GM19238 (cell line): ENCODE measurements at regions not wholly inside any gene's neighbourhood (a gene's known extent, or its start where the extent isn't known, plus 50 kb on each side); places are given as distances from the start of the nearest gene placed in this dataset.

Experiments
- DNase-seq: peaks from one replicate; pipeline ENCODE4 v3.0.0; 2011; ENCODE audit warnings: low spot score; ENCODE audit not compliant: insufficient read length

DNA sequence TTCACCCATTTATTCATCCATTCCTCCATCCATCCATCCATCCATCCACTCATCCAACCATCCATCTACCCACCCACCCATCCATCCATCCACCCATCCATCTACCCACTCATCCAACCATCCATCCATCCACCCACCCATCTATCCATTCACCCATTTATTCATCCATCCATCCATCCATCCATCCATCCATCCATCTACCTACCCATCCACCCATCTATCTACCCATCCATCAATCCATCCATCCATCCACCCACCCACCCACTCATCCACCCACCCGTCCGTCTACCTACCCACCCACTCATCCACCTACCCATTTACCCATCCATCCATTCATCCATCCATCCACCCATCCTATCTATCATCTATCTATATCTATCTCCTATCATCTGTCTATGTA lies 169.4 kb upstream of the SHH start:
- no peak for DNase-seq

DNA sequence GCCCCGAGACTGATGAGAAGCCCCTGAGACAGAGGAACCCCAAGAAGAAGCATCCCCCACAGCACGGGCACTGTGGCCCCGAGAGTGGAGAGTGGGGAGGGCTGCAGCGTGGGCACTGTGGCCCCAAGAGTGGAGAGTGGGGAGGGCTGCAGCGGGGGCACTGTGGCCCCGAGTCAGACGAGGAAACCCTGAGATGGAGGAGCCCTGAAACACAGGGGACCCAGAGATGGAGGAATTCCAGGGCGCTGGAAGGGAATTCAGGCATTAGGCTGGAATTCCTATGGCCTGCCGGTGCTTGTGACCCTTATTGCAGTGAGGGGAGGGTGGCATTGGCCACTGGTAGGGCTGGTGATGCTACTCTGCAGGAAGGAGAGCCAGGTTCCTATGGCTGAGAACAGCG lies 168.6 kb upstream of the SHH start:
- DNase-seq: no peak

DNA sequence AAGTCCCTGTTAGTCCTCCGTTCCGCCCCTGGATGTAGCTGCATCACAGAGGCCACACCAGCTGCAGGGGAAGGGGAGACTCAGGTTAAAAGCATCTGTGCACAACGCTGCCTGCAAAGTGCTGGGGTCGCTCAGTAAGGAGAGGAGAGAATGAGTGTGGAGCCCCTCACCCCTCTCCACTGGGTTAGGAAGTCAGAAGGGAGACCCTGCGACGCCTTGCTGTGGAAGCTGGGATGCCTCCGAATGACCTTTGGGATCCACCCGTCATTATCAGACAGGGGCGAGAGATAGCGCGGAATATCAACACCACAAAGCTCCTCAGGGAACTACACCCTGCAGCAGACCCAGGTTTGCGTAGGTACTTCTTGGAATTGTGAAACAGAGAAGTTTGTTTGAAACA lies 167.7 kb upstream of the SHH start:
- no peak for DNase-seq

DNA sequence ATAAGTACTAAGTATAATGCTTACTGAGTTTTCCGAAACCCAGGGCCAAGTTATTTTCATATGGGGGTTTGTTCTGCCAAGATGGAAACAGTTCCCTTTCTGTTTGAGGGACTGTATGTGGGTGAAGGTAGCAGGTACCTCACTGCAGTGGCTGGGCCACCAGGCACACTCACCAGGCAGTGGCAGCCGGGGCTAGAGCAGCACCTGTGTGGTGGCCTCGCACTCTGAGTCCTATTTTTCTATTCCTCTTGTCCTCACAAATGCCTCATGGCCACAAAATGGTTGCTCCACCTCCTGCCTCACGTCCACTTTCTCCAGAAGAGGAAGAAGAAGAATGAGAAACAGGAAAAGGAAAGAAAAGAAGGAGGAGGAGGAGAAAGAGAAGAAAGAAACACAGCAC lies 167.3 kb upstream of the SHH start:
- no peak for DNase-seq

DNA sequence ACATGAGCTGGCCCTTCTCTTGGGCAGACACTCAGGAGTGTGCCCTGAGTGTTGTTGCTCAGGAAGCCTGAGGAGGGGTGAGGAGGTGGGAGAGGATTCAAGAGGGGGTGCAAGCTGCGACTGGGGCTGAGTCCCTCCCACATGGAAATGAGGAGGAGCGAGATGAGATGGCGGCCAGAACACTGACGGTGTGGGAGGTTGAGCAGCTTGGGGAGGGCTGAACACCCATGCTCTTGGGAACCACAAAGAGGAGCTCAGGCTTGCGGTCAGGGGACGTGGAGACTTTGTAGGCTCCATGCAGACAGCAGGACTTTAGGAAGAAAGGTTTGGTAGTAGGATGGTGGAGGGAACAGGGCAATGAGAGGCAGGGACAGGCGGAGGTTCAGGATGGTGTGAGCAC lies 163.2 kb upstream of the SHH start:
- DNase-seq: no peak

DNA sequence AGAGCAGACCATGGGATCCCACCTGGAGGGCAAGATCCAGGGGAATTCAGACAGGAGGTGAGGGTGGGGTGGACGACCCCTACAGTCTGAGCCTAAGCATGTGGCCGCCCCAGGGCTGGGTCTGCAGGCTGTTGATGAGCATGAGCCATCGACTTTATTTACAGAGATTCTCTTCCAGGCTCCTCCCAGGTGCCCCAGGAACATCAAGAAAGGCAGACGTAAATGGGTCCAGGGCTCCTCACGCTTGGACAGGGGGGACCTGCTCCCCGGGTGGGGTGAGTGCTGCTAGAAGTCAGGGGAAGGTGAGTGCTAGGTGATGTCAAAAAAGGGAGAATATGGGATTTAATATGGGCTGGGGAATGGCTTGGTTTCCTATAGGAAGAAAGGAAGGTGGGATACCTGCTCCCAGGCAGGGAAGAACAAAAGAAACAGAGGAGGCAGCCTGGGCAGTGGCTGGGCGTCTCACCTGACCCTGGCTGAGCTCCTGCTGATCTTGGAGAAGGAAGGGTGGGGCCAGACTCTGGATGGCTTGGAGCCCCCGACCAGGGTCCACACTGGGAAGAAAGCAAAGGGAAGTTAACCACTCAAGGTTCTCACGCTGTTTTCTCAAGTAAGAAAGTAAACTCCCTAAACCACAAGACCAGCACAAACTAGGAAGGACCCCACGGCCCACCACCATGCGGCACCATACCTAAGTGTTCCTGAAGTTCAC lies 162.1 kb upstream of the SHH start:
- DNase-seq: no peak

DNA sequence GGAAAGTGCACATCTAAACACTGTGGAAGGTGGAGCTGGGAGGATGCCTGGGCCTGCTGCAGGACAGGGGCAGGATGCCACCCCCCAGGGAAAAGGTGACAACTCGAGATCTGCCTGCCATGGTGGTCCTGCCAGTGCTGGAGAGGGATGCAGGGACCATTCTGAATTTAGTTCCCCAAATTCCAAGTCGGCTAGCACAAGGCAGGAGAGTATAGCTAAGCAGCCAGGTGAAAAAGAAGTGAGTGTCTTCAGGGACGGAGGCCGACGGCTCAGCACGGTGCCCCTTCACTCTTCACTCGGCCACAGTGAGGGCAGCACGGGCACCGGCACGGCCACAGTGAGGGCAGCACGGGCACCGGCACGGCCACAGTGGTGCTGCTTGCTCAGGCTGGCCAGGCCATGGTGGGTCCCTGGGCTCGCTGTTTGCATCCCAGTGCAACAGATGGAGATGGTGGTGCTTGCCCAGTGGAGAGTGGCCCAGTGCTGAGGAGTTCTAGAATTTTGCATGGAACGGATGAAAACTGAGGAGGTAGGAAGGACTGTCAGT lies 161.3 kb upstream of the SHH start:
- DNase-seq: no peak

DNA sequence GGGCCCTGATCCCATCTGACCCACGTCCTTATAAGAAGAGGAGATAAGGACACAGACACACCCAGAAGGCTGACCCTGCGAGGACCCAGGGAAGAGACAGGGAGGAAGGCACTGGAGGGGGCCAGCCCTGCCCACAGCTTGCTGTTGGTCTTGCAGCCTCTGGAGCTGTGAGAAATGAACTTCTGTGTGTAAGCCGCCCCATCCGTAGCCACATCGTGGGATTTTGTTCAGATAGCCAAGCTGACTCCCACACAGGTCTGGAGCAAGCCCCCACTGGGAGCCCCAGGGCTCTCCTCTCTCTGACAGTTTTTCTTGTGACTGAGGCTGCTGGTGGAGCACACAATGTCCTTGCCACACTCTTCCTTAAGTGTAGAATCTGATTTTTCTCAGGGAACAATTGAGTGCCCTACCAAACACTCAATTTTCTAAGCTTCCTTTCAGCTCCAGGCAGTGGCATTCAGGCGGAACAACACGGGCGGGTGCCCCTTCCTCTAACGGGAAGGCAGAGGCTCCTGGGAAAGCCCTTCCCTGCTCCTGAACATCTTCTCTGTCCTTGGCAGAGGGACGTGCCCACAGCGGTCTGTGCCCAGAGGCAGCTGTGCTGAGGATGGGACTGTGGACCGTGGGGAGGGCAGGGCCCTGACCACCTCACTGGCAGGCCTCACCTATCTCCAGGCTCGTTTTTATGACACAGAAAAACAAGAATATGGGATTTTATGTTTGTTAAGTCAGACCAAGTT lies 160.6 kb upstream of the SHH start:
- DNase-seq: no peak

DNA sequence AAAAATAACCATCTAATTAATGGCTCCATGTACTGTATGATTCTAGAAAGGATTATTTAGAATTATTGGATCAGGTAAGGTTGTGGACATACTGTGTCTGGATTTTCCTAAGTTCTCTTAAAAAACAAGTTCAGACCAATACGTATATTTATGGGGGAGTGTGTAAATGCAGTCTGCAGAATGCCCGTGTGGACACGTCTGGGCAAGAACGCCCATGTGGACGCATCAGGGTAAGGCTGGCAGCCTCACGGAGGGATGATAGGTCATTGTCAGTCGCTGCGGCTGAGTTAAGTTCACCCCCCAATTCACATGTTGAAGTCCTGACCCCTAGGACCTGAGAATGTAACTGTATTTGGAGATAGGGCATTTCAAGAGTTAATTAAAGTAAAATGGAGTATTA lies 160.0 kb upstream of the SHH start:
- no peak for DNase-seq

DNA sequence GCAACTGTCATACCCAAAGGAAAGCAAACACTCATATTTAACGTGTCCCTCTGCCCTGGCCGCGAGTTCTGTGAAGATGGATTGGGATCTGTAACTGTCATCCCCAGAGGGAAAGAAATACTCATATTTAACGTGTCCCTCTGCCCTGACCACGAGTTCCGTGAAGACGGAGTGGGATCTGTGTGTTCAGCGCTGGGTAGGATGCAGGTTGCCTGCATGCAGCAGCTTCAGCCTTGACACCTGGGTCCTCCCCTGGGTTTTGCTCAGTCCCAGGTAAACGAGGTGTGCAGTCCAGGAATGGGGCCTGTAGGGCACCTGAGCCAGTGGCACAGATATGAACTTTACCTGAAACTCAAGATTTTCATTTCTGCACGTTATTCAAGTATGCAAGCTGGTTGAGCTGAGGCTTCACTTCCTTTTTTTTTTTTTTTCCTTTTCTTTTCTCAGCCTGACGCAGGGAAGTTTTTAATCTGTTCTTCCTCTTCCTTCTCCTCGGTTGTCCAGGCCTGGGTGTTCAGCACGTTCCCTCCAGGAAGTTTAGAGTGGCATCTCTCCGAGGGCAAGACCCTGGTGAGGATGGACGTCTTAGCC lies 159.0 kb upstream of the SHH start:
- no peak for DNase-seq

DNA sequence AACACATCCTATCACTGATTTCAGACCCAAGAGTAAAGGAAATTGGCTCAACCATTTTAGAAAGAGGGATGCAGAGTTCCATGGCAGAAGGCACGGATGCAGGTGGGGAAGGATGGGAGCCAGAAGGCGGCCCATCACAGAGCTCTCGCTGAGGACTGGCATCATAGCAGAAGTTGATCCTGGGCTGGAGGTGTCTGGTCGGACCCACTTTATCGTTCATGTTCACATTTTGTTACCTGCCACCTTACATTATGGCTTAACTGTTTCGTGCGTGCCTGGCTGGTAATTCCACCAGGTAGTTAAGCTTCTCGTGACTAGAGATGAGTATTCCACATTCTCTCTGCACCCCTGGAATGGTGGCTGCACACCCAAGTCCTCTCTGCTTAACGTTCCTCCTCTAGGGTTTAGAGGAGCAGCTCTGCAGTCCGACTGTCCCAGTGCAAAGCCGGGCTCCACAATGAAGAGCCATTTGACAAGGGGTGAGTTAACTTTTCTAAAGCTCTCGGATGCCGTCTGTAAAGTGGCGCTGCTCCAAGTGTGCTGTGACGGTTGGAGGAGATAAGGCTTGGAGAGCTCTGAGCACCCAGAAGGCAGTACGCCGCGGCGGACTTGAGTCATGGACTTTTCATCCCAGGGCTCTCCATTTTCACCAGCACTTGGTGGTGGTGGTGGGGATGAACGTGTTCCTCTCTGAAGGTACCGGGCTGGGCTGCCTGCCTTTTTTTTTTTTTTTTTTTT lies 157.1 kb upstream of the SHH start:
- DNase-seq: no peak

DNA sequence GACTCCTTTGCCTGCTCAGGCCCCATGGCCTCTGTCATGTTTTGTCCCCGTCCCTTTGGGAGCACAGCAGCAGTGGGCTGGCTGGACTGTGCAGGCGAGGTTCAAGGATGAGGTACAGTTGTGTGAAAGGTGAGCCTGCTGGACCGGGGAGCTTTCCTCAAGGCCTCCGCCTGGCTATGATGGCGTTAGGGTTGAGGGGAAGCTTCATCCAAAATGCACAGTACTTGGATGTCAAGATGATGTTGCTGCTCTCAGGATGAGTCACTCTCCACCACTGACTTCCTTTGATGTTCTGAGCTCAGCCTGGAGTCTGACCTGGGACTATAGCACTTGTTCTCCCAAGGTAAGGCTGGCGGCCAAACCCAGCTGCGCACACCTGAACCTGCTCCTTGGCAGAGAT lies 152.7 kb upstream of the SHH start:
- DNase-seq: no peak

DNA sequence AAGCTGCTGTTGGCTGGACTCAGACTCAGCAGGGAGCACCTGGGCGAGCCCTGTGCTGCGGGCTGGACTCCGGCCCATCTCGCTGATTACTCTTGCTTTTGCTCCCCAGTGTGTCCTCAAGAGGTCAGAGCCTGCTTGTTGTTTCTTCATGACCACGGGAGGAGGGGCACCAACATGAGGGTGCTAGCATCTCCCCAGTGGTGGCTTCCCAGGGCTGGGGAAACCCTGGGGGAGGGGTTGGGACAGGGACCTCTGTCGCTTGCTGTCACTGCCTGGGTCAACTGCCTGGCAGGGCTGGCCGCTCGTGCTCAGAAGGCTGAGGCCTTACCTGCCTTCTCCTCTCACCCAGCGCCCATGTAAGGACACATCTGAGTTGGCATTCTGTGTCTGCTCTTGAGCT lies 152.3 kb upstream of the SHH start:
- DNase-seq: no peak

DNA sequence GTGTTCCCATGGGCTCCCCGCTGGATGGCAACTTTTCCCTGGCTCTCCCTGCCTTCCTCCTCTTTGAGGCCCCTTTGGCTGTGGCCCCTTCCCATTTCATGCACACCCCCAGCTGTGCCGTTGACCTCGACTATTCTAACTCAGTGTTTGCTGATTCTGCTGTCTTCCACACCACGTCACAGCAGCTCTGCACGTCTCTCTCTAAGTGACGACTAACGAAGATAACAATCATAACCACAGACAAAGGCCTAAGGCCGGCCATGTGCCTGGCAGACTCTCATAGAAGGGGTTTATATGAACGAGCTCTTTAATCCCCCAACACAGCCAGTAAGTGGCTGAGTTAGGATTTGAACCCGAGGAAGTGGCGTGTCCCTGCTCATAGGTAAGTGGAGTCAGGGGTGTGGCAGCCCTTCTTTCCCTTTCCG lies 151.5 kb upstream of the SHH start:
- no peak for DNase-seq

DNA sequence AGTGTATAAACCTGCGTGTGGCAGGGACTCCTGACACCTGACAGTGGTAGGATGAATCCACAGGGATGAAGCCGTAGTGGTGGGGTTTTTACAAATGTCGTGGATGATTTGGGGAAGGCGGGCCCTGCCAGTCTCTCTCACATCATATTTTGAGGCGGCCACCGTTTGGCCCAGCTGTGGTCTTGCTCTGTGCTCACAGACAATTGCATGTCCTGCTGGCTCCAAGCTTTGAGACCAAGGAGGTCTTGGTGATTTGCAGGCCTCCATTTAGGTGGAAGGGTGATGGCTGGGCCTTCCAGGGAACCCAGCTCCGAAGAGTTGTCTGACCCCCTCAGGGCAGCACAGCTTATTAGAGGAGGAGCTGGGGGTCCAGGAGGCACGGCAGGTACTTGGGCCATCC lies 151.1 kb upstream of the SHH start:
- DNase-seq: no peak

DNA sequence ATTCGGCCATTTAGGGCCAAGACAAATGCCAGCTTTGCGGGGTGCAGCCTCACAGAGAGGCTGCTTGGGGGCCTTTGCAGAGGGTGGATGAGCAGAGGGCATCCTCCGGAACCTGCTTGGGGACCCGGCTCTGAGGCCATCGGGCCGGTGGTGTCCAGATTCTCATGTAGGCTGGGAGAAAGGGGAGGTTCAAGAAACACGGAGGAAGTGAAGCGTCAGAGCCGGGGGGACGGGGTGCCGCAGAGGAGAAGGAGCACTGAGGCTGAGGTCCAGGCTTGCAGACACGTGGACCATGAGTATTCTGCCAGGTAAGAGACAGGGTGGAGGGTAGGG lies 150.7 kb upstream of the SHH start:
- no peak for DNase-seq

DNA sequence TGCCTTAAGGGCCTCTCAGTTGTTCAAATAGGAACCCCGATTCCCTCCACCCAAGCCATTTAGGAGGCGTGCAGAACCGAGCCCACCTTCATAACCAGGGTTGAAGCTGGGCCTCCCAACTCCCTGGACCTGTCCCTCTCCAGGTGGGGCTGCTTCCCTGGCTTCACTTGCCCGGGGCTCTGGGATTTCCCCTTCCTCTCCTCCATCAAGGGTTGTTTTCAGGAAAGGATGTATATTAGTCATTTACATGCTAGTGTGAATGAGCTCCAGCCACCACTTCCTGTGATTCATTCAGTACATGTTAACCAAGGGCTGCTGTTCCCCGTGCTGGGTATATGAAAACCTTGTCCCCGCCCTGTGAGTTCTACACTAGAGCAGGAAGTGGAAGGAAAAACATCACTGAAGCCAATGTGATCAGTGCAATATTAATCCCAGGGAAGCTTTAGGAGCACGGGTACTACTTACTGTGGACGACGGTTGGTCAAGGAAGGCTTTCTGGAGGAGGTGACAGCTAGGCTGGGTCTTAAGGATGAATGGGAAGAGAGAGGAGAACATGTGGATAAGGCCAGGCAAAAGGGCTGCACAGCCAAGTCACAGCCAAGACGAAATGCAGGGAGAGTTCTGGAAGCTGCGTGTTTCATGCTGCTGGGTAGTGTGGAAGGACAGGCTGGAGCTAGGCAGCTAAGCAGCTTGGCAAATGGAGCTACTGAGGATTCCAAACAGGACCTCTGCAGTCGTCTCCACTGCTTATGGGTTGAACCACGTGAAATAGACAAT lies 150.1 kb upstream of the SHH start:
- no peak for DNase-seq

DNA sequence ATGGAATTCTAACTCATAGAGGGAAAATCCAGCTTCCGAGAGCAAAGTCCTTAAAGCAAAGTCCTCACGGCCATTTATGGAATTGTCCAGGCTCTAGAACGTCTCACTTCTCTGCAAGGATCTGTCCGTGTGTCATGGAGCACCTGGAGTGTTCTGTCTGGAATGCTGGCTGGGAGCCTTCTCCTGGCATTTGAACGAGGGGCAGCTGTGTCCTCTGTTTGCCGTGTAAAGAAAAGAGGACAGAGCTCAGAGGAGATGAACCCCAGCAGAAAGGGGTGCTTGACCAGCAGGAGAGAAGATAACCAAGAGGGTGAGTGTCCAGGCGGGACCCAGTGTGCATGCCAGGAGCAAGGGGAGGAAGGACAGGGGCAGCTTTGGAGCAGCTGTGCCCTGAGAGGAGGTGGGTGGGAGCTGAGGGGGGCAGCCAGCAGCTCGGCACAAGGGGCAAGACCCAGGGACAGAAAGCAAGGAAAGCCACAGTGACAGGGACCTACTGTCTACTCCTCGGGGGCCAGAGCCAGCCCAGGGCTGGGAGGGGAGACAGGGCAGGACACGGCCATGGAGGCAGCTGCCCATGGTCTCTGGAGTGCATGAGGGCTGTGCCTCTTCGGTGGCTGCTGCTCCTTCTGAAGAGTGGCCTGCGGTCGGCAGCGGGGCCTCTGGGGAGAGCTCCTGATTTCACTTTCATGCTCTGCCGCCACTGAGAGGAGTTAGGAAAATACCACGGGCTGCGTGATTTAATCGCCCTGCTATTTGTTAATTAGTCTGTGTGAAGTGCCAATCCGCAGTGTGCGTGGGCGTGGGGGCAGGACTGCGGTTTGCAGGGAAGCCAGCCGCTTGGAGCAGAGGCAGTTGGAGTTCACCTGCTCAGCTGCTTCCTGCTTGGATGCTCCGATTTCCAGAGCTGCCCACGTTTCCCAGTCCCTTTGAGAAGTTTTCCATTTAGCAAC lies 149.3 kb upstream of the SHH start:
- no peak for DNase-seq

DNA sequence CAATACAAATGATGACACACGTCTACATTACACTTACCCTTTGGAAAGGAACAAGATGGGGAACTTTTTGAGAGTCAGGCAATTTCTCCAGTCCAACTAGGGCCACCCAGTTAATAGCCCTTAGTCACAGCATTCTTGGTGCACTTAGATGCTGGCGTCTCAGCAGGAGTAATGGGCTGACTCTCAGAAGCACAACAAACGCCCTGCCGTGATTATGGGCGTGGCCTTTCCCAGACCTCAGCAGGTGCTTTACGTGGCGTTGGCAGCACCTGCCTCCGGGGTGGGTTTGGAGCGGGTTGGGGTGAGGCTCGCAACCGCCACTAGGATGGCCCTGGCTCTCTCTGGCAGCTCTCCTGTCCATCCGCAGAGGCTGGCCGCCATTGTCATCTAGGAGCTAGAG lies 147.6 kb upstream of the SHH start:
- no peak for DNase-seq

DNA sequence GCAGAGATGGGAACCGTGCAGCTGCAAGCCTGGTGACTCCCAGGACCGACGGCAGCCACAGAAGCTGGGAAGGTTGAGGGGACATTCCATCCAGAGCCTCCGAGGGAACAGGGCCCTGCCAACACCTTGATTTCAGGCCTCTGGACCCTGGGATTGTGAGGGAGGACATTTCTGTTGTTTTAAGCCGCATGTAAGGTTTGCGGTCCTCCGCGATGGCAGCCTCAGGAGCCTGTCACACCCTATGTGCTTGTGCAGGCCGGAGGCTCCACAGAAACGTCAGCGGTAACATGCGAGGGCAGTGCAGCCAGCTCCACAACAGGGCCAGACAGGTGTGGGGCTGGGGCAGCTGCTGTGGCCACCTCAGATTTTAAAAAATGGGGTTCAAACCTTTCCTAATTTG lies 144.7 kb upstream of the SHH start:
- DNase-seq: no peak
